Lung (tissue), 11 donors: ENCODE measurements at regions not wholly inside any gene's neighbourhood (a gene's known extent, or its start where the extent isn't known, plus 50 kb on each side); places are given as distances from the start of the nearest gene placed in this dataset.

Experiments
- ATAC-seq: fragments of 200-7000 bp; cut with Tn5 transposase; one replicate; pipeline ENCODE4 v1.9.1; 2020; ENCODE audit warnings: moderate number of reproducible peaks; ENCODE audit not compliant: insufficient read depth, low FRiP score
- DNase-seq, 3 donors: peaks; one replicate each; pipeline ENCODE4 v3.0.0-alpha.2; 2013 to 2017
- H3K27ac ChIP-seq, 2 donors: one replicate each; pipeline ENCODE4 v1.5.1; 2013; ENCODE audit warnings: mild to moderate bottlenecking in 2 of 2, moderate library complexity in 2 of 2, control low read depth in 1 of 2, inconsistent platforms in 1 of 2, low read depth in 1 of 2, low read length in 1 of 2
- H3K27me3 ChIP-seq, 3 donors: one replicate each; pipeline ENCODE4 v1.5.1; 2013; ENCODE audit warnings: low read length in 2 of 3; ENCODE audit not compliant: control insufficient read depth in 3 of 3, insufficient read depth in 3 of 3
- H3K36me3 ChIP-seq, 4 donors: one replicate each; pipeline ENCODE4 v1.5.1; 2013; ENCODE audit warnings: low read length in 4 of 4, mild to moderate bottlenecking in 1 of 4, moderate library complexity in 1 of 4; ENCODE audit not compliant: control insufficient read depth in 4 of 4, insufficient read depth in 4 of 4
- H3K4me1 ChIP-seq, 5 donors: one replicate each; pipeline ENCODE4 v1.5.1; 2013; ENCODE audit warnings: low read length in 5 of 5, mild to moderate bottlenecking in 2 of 5, moderate library complexity in 1 of 5; ENCODE audit not compliant: control insufficient read depth in 5 of 5, insufficient read depth in 5 of 5
- H3K4me3 ChIP-seq: one replicate; pipeline ENCODE4 v1.5.1; 2013; ENCODE audit warnings: mild to moderate bottlenecking, control low read depth, moderate library complexity
- H3K9ac ChIP-seq, 2 donors: one replicate each; pipeline ENCODE4 v1.5.1; 2013; ENCODE audit warnings: low read length in 2 of 2, control low read depth in 1 of 2; ENCODE audit not compliant: insufficient read depth in 1 of 2
- H3K9me3 ChIP-seq, 4 donors: one replicate each; pipeline ENCODE4 v1.5.1; 2013; ENCODE audit warnings: low read length in 3 of 4, mild to moderate bottlenecking in 1 of 4, moderate library complexity in 1 of 4; ENCODE audit not compliant: control insufficient read depth in 4 of 4, insufficient read depth in 3 of 4
- WGBS, 2 donors: extraction: QIAGEN DNeasy Blood & Tissue Kit; methylation state at CpG; one replicate each; pipeline ENCODE4 v1.1.7; 2013; 5-methylcytosine and 5-hydroxymethylcytosine counted together
- TF ChIP-seq, protein P1 (sequence below): IDR thresholded peaks from 2 replicates; pipeline ENCODE4 v1.5.1; 2012; ENCODE audit warnings: mild to moderate bottlenecking; ENCODE audit errors: control extremely low read depth, extremely low read depth
- donor health status: control.
- donor health status: control.
- donor health status: Bipolar disorder and iron deficiency.
- donor health status: healthy.
- donor health status: DM: yes; HTN: yes; CAD: no.

DNA sequence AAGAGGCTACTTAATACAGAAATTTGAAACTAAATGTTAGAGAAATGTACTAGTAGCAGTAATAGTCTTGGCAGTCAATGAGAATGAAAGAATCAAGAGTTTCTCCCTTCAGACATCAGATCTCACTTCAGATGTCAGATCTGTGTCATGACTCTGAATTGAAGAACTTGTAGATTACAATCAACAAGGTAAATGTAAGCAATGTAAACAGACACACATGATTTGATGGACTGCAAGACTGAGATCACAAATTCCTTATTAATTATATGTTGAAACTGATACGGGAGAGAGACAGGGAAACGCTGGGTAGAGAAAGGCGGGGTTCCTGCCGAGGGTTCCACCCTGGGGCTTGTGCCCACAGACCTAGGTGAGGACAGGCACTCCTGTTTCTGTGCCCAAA lies 65.5 kb upstream of the HHIP start:
- 83 to 95% methylated on average over 4 of the region's 4 CpGs for WGBS, 2 donors
- Histone ChIP-seq H3K9ac (no peak overlapping the region), H3K36me3 (no peaks in the 10 kb centered on the region), H3K4me3 (no peak overlapping the region), H3K9me3 (no peaks in the 10 kb centered on the region), H3K27me3 (no peaks in the 10 kb centered on the region), H3K4me1 (peaks cover 0 to 9% (median 1%) of the 10 kb centered on the region in 5 donors), H3K27ac (no peak overlapping the region)
- DNase-seq, result no peak
- ATAC-seq, result no peak
- TF ChIP-seq, protein P1, sequence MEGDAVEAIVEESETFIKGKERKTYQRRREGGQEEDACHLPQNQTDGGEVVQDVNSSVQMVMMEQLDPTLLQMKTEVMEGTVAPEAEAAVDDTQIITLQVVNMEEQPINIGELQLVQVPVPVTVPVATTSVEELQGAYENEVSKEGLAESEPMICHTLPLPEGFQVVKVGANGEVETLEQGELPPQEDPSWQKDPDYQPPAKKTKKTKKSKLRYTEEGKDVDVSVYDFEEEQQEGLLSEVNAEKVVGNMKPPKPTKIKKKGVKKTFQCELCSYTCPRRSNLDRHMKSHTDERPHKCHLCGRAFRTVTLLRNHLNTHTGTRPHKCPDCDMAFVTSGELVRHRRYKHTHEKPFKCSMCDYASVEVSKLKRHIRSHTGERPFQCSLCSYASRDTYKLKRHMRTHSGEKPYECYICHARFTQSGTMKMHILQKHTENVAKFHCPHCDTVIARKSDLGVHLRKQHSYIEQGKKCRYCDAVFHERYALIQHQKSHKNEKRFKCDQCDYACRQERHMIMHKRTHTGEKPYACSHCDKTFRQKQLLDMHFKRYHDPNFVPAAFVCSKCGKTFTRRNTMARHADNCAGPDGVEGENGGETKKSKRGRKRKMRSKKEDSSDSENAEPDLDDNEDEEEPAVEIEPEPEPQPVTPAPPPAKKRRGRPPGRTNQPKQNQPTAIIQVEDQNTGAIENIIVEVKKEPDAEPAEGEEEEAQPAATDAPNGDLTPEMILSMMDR, result no peak

DNA sequence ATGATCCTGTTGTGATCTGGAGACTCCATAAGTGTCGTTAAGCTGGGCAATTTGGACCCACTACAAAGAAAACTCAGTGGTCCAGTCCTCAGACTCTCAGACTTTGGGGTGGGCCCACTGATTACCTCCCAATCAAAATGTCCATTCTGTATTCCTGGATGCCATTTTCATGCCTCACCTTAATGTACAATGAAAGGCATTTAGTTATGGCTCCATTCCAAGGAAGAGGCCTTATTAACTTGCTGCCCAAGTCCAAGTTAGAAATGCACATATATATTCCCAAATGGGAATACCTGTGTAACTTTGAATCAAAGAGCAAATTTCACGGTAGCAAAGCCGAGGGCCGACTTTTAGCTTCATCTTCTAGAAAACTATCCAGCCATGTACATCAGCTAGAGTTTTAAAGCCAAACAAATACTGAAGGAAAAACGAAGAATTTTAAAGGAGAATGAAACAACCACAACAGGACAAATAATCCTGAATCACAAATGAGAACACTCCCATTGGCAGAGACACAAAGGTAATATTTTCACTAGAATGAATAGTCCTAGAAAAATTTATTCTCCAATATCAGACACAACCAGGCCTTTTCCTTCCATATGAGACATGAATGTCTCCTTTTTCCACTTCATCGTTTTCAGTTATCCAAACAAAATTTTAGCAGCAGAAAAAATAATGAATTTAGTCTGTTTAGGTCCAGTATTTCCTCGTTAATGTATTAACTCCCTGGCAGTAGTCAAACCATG lies 63.7 kb upstream of the HHIP start:
- H3K9ac ChIP-seq, result no peak overlapping the region
- no peak overlapping the region for H3K4me3 ChIP-seq
- H3K4me1 ChIP-seq, result peaks cover 0 to 6% (median 0%) of the 10 kb centered on the region in 5 donors
- H3K9me3 ChIP-seq, result no peaks in the 10 kb centered on the region
- TF ChIP-seq, protein P1, result no peak
- H3K27me3 ChIP-seq, result no peaks in the 10 kb centered on the region
- H3K27ac ChIP-seq, result peak overlapping the region in 1 of 2 donors; percentile 45
- DNase-seq, result no peak
- no peaks in the 10 kb centered on the region for H3K36me3 ChIP-seq
- 65 to 81% methylated on average over 7 of the region's 7 CpGs for WGBS, 2 donors
- ATAC-seq, result no peak

DNA sequence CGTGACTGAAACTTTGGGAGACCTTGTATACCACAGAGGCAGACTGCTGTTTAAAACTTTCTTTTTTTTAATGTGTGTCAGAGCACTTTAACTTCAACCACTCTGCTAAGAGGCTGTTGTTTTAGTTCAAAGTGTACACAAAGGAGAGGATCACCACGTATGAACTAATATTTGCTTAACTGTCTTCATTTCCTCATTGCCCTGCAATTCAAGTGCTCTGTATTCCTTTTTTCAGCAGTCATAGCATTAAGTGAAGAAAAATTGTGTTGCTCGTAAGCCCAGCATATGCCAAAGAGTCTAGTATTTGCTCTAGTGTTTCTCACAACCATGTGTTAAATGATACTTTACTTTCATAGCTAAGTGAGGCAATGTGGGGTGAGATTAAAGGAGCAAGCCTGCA lies 63.0 kb upstream of the HHIP start:
- Histone ChIP-seq H3K4me3 (no peak overlapping the region), H3K27ac (no peak overlapping the region), H3K36me3 (no peaks in the 10 kb centered on the region), H3K27me3 (no peaks in the 10 kb centered on the region), H3K9me3 (no peaks in the 10 kb centered on the region), H3K9ac (no peak overlapping the region), H3K4me1 (peaks cover 0 to 6% (median 0%) of the 10 kb centered on the region in 5 donors)
- DNase-seq (peak in 2 of 3 donors; percentile 25 to 47), ATAC-seq (peak; percentile 66)
- 51 to 77% methylated on average over 3 of the region's 3 CpGs for WGBS, 2 donors
- TF ChIP-seq, protein P1, result no peak

DNA sequence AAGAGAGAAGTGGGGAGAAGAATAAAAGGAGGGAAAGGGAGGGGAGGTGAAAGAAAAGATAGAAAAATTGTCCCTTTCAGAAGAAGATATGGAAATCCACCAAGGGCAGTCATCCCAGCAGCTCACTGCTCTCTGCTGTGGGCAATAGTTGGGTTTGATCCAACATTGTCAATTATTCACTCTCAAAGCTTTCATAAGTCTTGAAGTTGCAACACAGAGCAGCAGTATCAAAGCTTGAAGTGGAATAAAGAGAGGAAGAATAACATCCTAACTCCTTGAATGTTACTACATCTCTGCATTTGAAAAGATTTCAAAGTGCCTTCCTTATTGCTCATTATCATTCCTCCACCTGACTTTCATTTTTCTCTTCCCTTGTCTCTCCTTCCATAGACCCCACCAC lies 62.3 kb upstream of the HHIP start:
- H3K27me3 ChIP-seq, result no peaks in the 10 kb centered on the region
- H3K9ac ChIP-seq, result no peak overlapping the region
- H3K4me3 ChIP-seq, result no peak overlapping the region
- no peaks in the 10 kb centered on the region for H3K36me3 ChIP-seq
- H3K4me1 ChIP-seq, result peaks cover 0 to 6% (median 0%) of the 10 kb centered on the region in 5 donors
- H3K9me3 ChIP-seq, result no peaks in the 10 kb centered on the region
- TF ChIP-seq, protein P1, result no peak
- DNase-seq (peak in 1 of 3 donors; percentile 51), ATAC-seq (peak; percentile 46)
- no peak overlapping the region for H3K27ac ChIP-seq
